ENCODE measurements at regions not wholly inside any gene's neighbourhood (a gene's known extent, or its start where the extent isn't known, plus 50 kb on each side); places are given as distances from the start of the nearest gene placed in this dataset.
A peak's percentile ranks its signal among the peaks of the same experiment; 100 is the strongest.

- H3K4me3 ChIP-seq (ENCODE audit: low read length in 2 of 2): no peak overlapping the region
- ATAC-seq (ENCODE audit: low FRiP score): peak; percentile 86
- no peaks in the 10 kb centered on the region for H3K27me3 ChIP-seq (ENCODE audit: control insufficient read depth in 1 of 2, insufficient read depth in 2 of 2, low read length in 1 of 2)
- no peak overlapping the region for H3K27ac ChIP-seq (ENCODE audit: low read depth in 1 of 2, low read length in 2 of 2)
- intact Hi-C loops (cut with DNase I): no loop called here
- peaks cover 5 to 16% of the 10 kb centered on the region in 2 donors for H3K4me1 ChIP-seq (ENCODE audit: control insufficient read depth in 1 of 2, insufficient read depth in 2 of 2, low read length in 2 of 2)
- H3K36me3 ChIP-seq (ENCODE audit: control insufficient read depth in 1 of 2, insufficient read depth in 2 of 2, low read length in 1 of 2): no peaks in the 10 kb centered on the region
- no peak for DNase-seq
- H3K9me3 ChIP-seq (ENCODE audit: control insufficient read depth, low read length): no peaks in the 10 kb centered on the region
- 3 to 6% methylated on average over 1 of the region's 1 CpG for WGBS, 2 donors
These were observed 89.8 kb downstream of the CYB561 start for GRCh38 chr17:63356337-63356757.

GRCh38 chr17:63358111-63358839 is 87.8 kb downstream of the CYB561 start:
- Histone ChIP-seq H3K4me1 (ENCODE audit: control insufficient read depth in 1 of 2, insufficient read depth in 2 of 2, low read length in 2 of 2) (peaks cover 5 to 16% of the 10 kb centered on the region in 2 donors), H3K27ac (ENCODE audit: low read depth in 1 of 2, low read length in 2 of 2) (peak overlapping the region in 1 of 2 donors; percentile 39), H3K27me3 (ENCODE audit: control insufficient read depth in 1 of 2, insufficient read depth in 2 of 2, low read length in 1 of 2) (no peaks in the 10 kb centered on the region), H3K4me3 (ENCODE audit: low read length in 2 of 2) (no peak overlapping the region), H3K36me3 (ENCODE audit: control insufficient read depth in 1 of 2, insufficient read depth in 2 of 2, low read length in 1 of 2) (no peaks in the 10 kb centered on the region), H3K9me3 (ENCODE audit: control insufficient read depth, low read length) (no peaks in the 10 kb centered on the region)
- ATAC-seq (ENCODE audit: low FRiP score) (no peak), DNase-seq (no peak)
- 50% methylated on average over 6 of the region's 6 CpGs for WGBS, 2 donors
- intact Hi-C loops (cut with DNase I): no loop called here

GRCh38 chr17:63358956-63359355 is 87.2 kb downstream of the CYB561 start:
- Histone ChIP-seq H3K27ac (ENCODE audit: low read depth in 1 of 2, low read length in 2 of 2) (no peak overlapping the region), H3K4me1 (ENCODE audit: control insufficient read depth in 1 of 2, insufficient read depth in 2 of 2, low read length in 2 of 2) (peaks cover 5 to 13% of the 10 kb centered on the region in 2 donors), H3K4me3 (ENCODE audit: low read length in 2 of 2) (no peak overlapping the region), H3K27me3 (ENCODE audit: control insufficient read depth in 1 of 2, insufficient read depth in 2 of 2, low read length in 1 of 2) (no peaks in the 10 kb centered on the region), H3K36me3 (ENCODE audit: control insufficient read depth in 1 of 2, insufficient read depth in 2 of 2, low read length in 1 of 2) (no peaks in the 10 kb centered on the region), H3K9me3 (ENCODE audit: control insufficient read depth, low read length) (no peaks in the 10 kb centered on the region)
- intact Hi-C loops (cut with DNase I): no loop called here
- no peak for DNase-seq
- WGBS, 2 donors: 51 to 52% methylated on average over 3 of the region's 3 CpGs
- no peak for ATAC-seq (ENCODE audit: low FRiP score)

GRCh38 chr17:63361182-63361581 is 84.9 kb downstream of the CYB561 start:
- Histone ChIP-seq H3K27ac (ENCODE audit: low read depth in 1 of 2, low read length in 2 of 2) (no peak overlapping the region), H3K9me3 (ENCODE audit: control insufficient read depth, low read length) (no peaks in the 10 kb centered on the region), H3K4me3 (ENCODE audit: low read length in 2 of 2) (no peak overlapping the region), H3K36me3 (ENCODE audit: control insufficient read depth in 1 of 2, insufficient read depth in 2 of 2, low read length in 1 of 2) (no peaks in the 10 kb centered on the region), H3K27me3 (ENCODE audit: control insufficient read depth in 1 of 2, insufficient read depth in 2 of 2, low read length in 1 of 2) (no peaks in the 10 kb centered on the region), H3K4me1 (ENCODE audit: control insufficient read depth in 1 of 2, insufficient read depth in 2 of 2, low read length in 2 of 2) (peaks cover 3 to 12% of the 10 kb centered on the region in 2 donors)
- WGBS, 2 donors: 63 to 64% methylated on average over 7 of the region's 7 CpGs
- no peak for ATAC-seq (ENCODE audit: low FRiP score)
- no peak for DNase-seq
- intact Hi-C loops (cut with DNase I): no loop called here

GRCh38 chr17:63362115-63362514 is 84.0 kb downstream of the CYB561 start:
- no peaks in the 10 kb centered on the region for H3K27me3 ChIP-seq (ENCODE audit: control insufficient read depth in 1 of 2, insufficient read depth in 2 of 2, low read length in 1 of 2)
- no peak overlapping the region for H3K27ac ChIP-seq (ENCODE audit: low read depth in 1 of 2, low read length in 2 of 2)
- H3K4me1 ChIP-seq (ENCODE audit: control insufficient read depth in 1 of 2, insufficient read depth in 2 of 2, low read length in 2 of 2): peaks cover 3 to 12% of the 10 kb centered on the region in 2 donors
- H3K4me3 ChIP-seq (ENCODE audit: low read length in 2 of 2): no peak overlapping the region
- 88 to 91% methylated on average over 2 of the region's 2 CpGs for WGBS, 2 donors
- no peaks in the 10 kb centered on the region for H3K36me3 ChIP-seq (ENCODE audit: control insufficient read depth in 1 of 2, insufficient read depth in 2 of 2, low read length in 1 of 2)
- intact Hi-C loops (cut with DNase I): no loop called here
- ATAC-seq (ENCODE audit: low FRiP score): no peak
- no peak for DNase-seq
- no peaks in the 10 kb centered on the region for H3K9me3 ChIP-seq (ENCODE audit: control insufficient read depth, low read length)

GRCh38 chr17:63364387-63364786 is 81.7 kb downstream of the CYB561 start:
- intact Hi-C loops (cut with DNase I): no loop called here
- Histone ChIP-seq H3K36me3 (ENCODE audit: control insufficient read depth in 1 of 2, insufficient read depth in 2 of 2, low read length in 1 of 2) (no peaks in the 10 kb centered on the region), H3K27me3 (ENCODE audit: control insufficient read depth in 1 of 2, insufficient read depth in 2 of 2, low read length in 1 of 2) (no peaks in the 10 kb centered on the region), H3K4me1 (ENCODE audit: control insufficient read depth in 1 of 2, insufficient read depth in 2 of 2, low read length in 2 of 2) (no peaks in the 10 kb centered on the region), H3K9me3 (ENCODE audit: control insufficient read depth, low read length) (no peaks in the 10 kb centered on the region), H3K27ac (ENCODE audit: low read depth in 1 of 2, low read length in 2 of 2) (no peak overlapping the region), H3K4me3 (ENCODE audit: low read length in 2 of 2) (no peak overlapping the region)
- 8 to 12% methylated on average over 2 of the region's 2 CpGs for WGBS, 2 donors
- DNase-seq: no peak
- ATAC-seq (ENCODE audit: low FRiP score): no peak

- WGBS, 2 donors: 73 to 77% methylated on average over 6 of the region's 6 CpGs
- Histone ChIP-seq H3K9me3 (ENCODE audit: control insufficient read depth, low read length) (no peaks in the 10 kb centered on the region), H3K4me1 (ENCODE audit: control insufficient read depth in 1 of 2, insufficient read depth in 2 of 2, low read length in 2 of 2) (no peaks in the 10 kb centered on the region), H3K27ac (ENCODE audit: low read depth in 1 of 2, low read length in 2 of 2) (no peak overlapping the region), H3K27me3 (ENCODE audit: control insufficient read depth in 1 of 2, insufficient read depth in 2 of 2, low read length in 1 of 2) (no peaks in the 10 kb centered on the region), H3K4me3 (ENCODE audit: low read length in 2 of 2) (no peak overlapping the region), H3K36me3 (ENCODE audit: control insufficient read depth in 1 of 2, insufficient read depth in 2 of 2, low read length in 1 of 2) (no peaks in the 10 kb centered on the region)
- intact Hi-C loops (cut with DNase I): no loop called here
- ATAC-seq (ENCODE audit: low FRiP score) (no peak), DNase-seq (no peak)
These were observed 81.2 kb downstream of the CYB561 start for GRCh38 chr17:63364944-63365343.

- DNase-seq (no peak), ATAC-seq (ENCODE audit: low FRiP score) (no peak)
- no peak overlapping the region for H3K4me3 ChIP-seq (ENCODE audit: low read length in 2 of 2)
- WGBS, 2 donors: 80 to 81% methylated on average over 8 of the region's 8 CpGs
- H3K27me3 ChIP-seq (ENCODE audit: control insufficient read depth in 1 of 2, insufficient read depth in 2 of 2, low read length in 1 of 2): no peaks in the 10 kb centered on the region
- no peaks in the 10 kb centered on the region for H3K36me3 ChIP-seq (ENCODE audit: control insufficient read depth in 1 of 2, insufficient read depth in 2 of 2, low read length in 1 of 2)
- H3K9me3 ChIP-seq (ENCODE audit: control insufficient read depth, low read length): no peaks in the 10 kb centered on the region
- H3K27ac ChIP-seq (ENCODE audit: low read depth in 1 of 2, low read length in 2 of 2): no peak overlapping the region
- intact Hi-C loops (cut with DNase I): no loop called here
- H3K4me1 ChIP-seq (ENCODE audit: control insufficient read depth in 1 of 2, insufficient read depth in 2 of 2, low read length in 2 of 2): no peaks in the 10 kb centered on the region
These were observed 80.5 kb downstream of the CYB561 start for GRCh38 chr17:63365366-63366240.

- no peak for DNase-seq
- intact Hi-C loops (cut with DNase I): no loop called here
- Histone ChIP-seq H3K4me1 (ENCODE audit: control insufficient read depth in 1 of 2, insufficient read depth in 2 of 2, low read length in 2 of 2) (no peaks in the 10 kb centered on the region), H3K9me3 (ENCODE audit: control insufficient read depth, low read length) (no peaks in the 10 kb centered on the region), H3K27ac (ENCODE audit: low read depth in 1 of 2, low read length in 2 of 2) (no peak overlapping the region), H3K4me3 (ENCODE audit: low read length in 2 of 2) (no peak overlapping the region), H3K27me3 (ENCODE audit: control insufficient read depth in 1 of 2, insufficient read depth in 2 of 2, low read length in 1 of 2) (no peaks in the 10 kb centered on the region), H3K36me3 (ENCODE audit: control insufficient read depth in 1 of 2, insufficient read depth in 2 of 2, low read length in 1 of 2) (no peaks in the 10 kb centered on the region)
- 28 to 40% methylated on average over 1 of the region's 1 CpG for WGBS, 2 donors
- no peak for ATAC-seq (ENCODE audit: low FRiP score)
These were observed 79.9 kb downstream of the CYB561 start for GRCh38 chr17:63366241-63366566.
